Esophagus squamous epithelium (tissue), 5 donors: ENCODE measurements at regions not wholly inside any gene's neighbourhood (a gene's known extent, or its start where the extent isn't known, plus 50 kb on each side); places are given as distances from the start of the nearest gene placed in this dataset.

ENCODE experiments used
- DNase-seq: peaks from one replicate; lab custom pipeline; 2025; lab: John Stamatoyannopoulos, UW
- H3K27ac ChIP-seq, 4 donors: fragments of 200-600 bp; sonication (generic); one replicate each; pipeline ENCODE4 v1.5.1; 2016 to 2019; ENCODE audit warnings: mild to moderate bottlenecking in 1 of 4
- H3K27me3 ChIP-seq, 4 donors: fragments of 200-600 bp; sonication (generic); 1 replicate in 3 of 4; 2 replicates in 1 of 4; pipeline versions ENCODE4 v1.5.1 to v1.6.0; 2017 to 2021; ENCODE audit warnings: antibody characterized with exemption in 1 of 4
- H3K36me3 ChIP-seq, 3 donors: fragments of 200-600 bp; sonication (generic); one replicate each; pipeline ENCODE4 v1.5.1; 2016 to 2019
- H3K4me1 ChIP-seq, 3 donors: fragments of 200-600 bp; sonication (generic); one replicate each; pipeline ENCODE4 v1.5.1; 2017 to 2019
- H3K4me3 ChIP-seq, 4 donors: fragments of 200-600 bp; sonication (generic); 1 replicate in 3 of 4; 2 replicates in 1 of 4; pipeline ENCODE4 v1.5.1; 2016 to 2019; ENCODE audit warnings: mild to moderate bottlenecking in 2 of 4, moderate library complexity in 1 of 4
- H3K9me3 ChIP-seq, 3 donors: fragments of 200-600 bp; sonication (generic); one replicate each; pipeline ENCODE4 v1.5.1; 2016 to 2019
- POLR2A ChIP-seq, 4 donors: fragments of 450-650 bp; IDR thresholded peaks; one replicate each; pipeline ENCODE4 v1.6.1; 2017; ENCODE audit warnings: antibody characterized with exemption in 4 of 4, mild to moderate bottlenecking in 4 of 4, moderate library complexity in 3 of 4
- WGBS, 2 donors: methylation state at CpG; one replicate each; pipeline ENCODE4 v1.1.5; 2018; 5-methylcytosine and 5-hydroxymethylcytosine counted together
- intact Hi-C: fragments of 100-400 bp; cut with DNase I; formaldehyde crosslinking; loops from one replicate; pipeline ENCODE4 v1.15.0; 2022
- TF ChIP-seq, protein P1 (sequence below), 6 experiments: fragments of 450-650 bp in 4 of 6; fragments of 200-600 bp in 2 of 6; sonication (generic) in 2 of 6; IDR thresholded peaks; one replicate each; pipeline ENCODE4 v1.5.1; 2016 to 2019; ENCODE audit warnings: antibody characterized with exemption in 6 of 6, mild to moderate bottlenecking in 4 of 6, moderate library complexity in 4 of 6
- donor health status: DM: yes; HTN: yes; CAD: no.

DNA sequence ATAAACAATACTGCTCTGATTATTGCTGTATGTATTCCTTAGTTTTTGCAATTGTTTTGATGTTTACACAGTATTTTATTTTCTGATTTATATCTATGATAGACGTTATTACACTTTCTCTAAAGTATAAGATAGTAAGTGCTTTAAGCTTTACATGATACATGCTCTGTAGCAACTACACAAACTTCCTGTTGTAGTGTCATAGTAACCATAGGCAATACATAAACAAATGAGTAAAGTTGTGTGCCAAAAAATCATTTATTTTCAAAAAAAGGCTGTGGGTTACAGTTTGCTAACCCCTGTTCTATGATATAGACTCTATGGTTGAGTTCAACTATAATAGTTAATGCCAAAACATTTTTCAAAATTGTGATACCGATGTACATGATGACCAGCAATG lies 1156.4 kb downstream of the AMY1C start:
- Histone ChIP-seq H3K27me3 (no peaks in the 10 kb centered on the region), H3K27ac (no peak overlapping the region), H3K4me3 (no peak overlapping the region), H3K9me3 (peaks cover 0 to 14% (median 0%) of the 10 kb centered on the region in 3 donors), H3K36me3 (no peaks in the 10 kb centered on the region), H3K4me1 (no peaks in the 10 kb centered on the region)
- WGBS, 2 donors: 28 to 42% methylated on average over 2 of the region's 2 CpGs
- DNase-seq: no peak
- intact Hi-C loops: no loop called here
- no peak for TF ChIP-seq POLR2A (IDR thresholded peaks at IDR 0.05)
- TF ChIP-seq, protein P1, sequence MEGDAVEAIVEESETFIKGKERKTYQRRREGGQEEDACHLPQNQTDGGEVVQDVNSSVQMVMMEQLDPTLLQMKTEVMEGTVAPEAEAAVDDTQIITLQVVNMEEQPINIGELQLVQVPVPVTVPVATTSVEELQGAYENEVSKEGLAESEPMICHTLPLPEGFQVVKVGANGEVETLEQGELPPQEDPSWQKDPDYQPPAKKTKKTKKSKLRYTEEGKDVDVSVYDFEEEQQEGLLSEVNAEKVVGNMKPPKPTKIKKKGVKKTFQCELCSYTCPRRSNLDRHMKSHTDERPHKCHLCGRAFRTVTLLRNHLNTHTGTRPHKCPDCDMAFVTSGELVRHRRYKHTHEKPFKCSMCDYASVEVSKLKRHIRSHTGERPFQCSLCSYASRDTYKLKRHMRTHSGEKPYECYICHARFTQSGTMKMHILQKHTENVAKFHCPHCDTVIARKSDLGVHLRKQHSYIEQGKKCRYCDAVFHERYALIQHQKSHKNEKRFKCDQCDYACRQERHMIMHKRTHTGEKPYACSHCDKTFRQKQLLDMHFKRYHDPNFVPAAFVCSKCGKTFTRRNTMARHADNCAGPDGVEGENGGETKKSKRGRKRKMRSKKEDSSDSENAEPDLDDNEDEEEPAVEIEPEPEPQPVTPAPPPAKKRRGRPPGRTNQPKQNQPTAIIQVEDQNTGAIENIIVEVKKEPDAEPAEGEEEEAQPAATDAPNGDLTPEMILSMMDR (IDR thresholded peaks at IDR 0.05): no peak

DNA sequence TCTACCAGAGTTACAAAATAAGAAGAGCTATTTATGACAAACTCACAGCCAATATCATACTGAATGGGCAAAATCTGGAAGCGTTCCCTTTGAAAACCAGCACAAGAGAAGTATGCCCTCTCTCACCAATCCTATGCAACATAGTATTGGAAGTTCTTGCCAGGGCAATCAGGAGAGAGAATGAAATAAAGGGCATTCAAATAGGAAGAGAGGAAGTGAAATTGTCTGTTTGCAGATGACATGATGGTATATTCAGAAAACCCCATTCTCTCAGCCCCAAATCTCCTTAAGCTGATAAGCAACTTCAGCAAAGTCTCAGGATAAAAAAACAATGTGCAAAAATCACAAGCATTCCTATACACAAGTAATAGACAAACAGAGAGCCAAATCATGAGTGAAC lies 1169.5 kb downstream of the AMY1C start:
- Histone ChIP-seq H3K27me3 (no peaks in the 10 kb centered on the region), H3K4me1 (no peaks in the 10 kb centered on the region), H3K27ac (no peak overlapping the region), H3K9me3 (peaks cover 0 to 6% (median 0%) of the 10 kb centered on the region in 3 donors), H3K36me3 (no peaks in the 10 kb centered on the region), H3K4me3 (no peak overlapping the region)
- 85 to 95% methylated on average over 1 of the region's 1 CpG for WGBS, 2 donors
- intact Hi-C loops: no loop called here
- no peak for DNase-seq
- no peak for TF ChIP-seq POLR2A (IDR thresholded peaks at IDR 0.05)
- TF ChIP-seq, protein P1 (IDR thresholded peaks at IDR 0.05): no peak

DNA sequence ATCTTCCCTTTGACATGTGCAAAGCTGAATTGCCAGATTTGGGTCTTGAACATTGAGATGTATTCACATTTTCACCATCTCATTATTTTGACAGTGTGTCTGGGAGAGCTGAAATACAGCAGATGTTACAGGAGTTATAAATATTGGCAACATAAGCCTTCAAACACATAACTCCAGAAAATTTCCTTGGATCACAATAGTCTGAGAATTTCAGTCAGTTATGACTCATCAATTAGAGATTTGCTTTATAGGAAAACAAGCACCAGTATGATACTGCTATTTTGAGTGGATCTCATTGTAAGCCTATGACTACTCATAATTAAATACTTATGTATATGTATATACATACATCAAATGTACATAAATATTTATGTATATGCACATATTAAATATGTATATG lies 1171.8 kb downstream of the AMY1C start:
- Histone ChIP-seq H3K36me3 (no peaks in the 10 kb centered on the region), H3K4me3 (no peak overlapping the region), H3K27me3 (no peaks in the 10 kb centered on the region), H3K4me1 (no peaks in the 10 kb centered on the region), H3K9me3 (peaks cover 0 to 5% (median 0%) of the 10 kb centered on the region in 3 donors), H3K27ac (no peak overlapping the region)
- DNase-seq: no peak
- intact Hi-C loops: no loop called here
- no peak for TF ChIP-seq POLR2A (IDR thresholded peaks at IDR 0.05)
- TF ChIP-seq, protein P1 (IDR thresholded peaks at IDR 0.05): no peak

- intact Hi-C loops: no loop called here
- no peak overlapping the region for H3K4me3 ChIP-seq
- no peaks in the 10 kb centered on the region for H3K27me3 ChIP-seq
- 60 to 76% methylated on average over 7 of the region's 7 CpGs for WGBS, 2 donors
- TF ChIP-seq POLR2A (IDR thresholded peaks at IDR 0.05): no peak
- TF ChIP-seq, protein P1 (IDR thresholded peaks at IDR 0.05): no peak
- no peaks in the 10 kb centered on the region for H3K36me3 ChIP-seq
- no peaks in the 10 kb centered on the region for H3K4me1 ChIP-seq
- H3K27ac ChIP-seq: no peak overlapping the region
- H3K9me3 ChIP-seq: no peaks in the 10 kb centered on the region
- DNase-seq: no peak
These were observed 1173.4 kb downstream of the AMY1C start for GRCh38 chr1:104923075-104923474.

DNA sequence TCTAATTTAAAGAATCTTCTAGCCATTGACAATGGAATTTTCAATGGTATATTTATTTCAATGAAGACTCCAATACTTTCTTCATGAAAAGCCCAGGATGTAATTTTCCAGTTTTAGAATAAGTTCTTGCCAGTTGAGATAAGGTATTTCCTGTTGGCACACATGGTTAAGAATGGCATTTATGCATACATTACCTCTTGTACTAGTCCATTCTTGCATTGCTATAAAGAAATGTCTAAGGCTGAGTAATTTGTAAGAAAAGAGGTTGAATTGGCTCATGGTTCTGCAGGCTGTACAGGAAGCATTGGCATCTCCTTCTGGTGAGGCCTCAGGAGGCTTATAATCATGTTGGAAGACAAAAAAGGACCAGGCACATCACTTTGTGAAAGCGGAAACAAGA lies 1179.6 kb downstream of the AMY1C start:
- H3K27ac ChIP-seq: no peak overlapping the region
- no peaks in the 10 kb centered on the region for H3K27me3 ChIP-seq
- no peaks in the 10 kb centered on the region for H3K36me3 ChIP-seq
- DNase-seq: no peak
- peaks cover 0 to 34% (median 5%) of the 10 kb centered on the region in 3 donors for H3K9me3 ChIP-seq
- no peaks in the 10 kb centered on the region for H3K4me1 ChIP-seq
- WGBS, 2 donors: 46 to 100% methylated on average over 1 of the region's 1 CpG
- TF ChIP-seq, protein P1 (IDR thresholded peaks at IDR 0.05): no peak
- no peak for TF ChIP-seq POLR2A (IDR thresholded peaks at IDR 0.05)
- H3K4me3 ChIP-seq: no peak overlapping the region
- intact Hi-C loops: no loop called here
